ENCODE measurements at regions not wholly inside any gene's neighbourhood (a gene's known extent, or its start where the extent isn't known, plus 50 kb on each side); places are given as distances from the start of the nearest gene placed in this dataset.
A peak's percentile ranks its signal among the peaks of the same experiment; 100 is the strongest.

GRCh38 chr2:59301466-59302402 is 1060.6 kb upstream of the FANCL start:
- TF ChIP-seq CTCF (IDR thresholded peaks at IDR 0.05; ENCODE audit: insufficient read depth, low read length, poor library complexity, severe bottlenecking) (peak; percentile 27), EZH2phosphoT487 (conservative IDR thresholded peaks at IDR 0.05; ENCODE audit: low read length) (no peak)
